GM19025 (cell line): ENCODE measurements at regions not wholly inside any gene's neighbourhood (a gene's known extent, or its start where the extent isn't known, plus 50 kb on each side); places are given as distances from the start of the nearest gene placed in this dataset.

Experiments
- ATAC-seq: cut with Tn5 transposase; IDR thresholded peaks from one replicate; pipeline ENCODE4 v1.9.1; 2021; ENCODE audit warnings: mild to moderate bottlenecking, low read depth, moderate library complexity; ENCODE audit not compliant: unreplicated experiment

DNA sequence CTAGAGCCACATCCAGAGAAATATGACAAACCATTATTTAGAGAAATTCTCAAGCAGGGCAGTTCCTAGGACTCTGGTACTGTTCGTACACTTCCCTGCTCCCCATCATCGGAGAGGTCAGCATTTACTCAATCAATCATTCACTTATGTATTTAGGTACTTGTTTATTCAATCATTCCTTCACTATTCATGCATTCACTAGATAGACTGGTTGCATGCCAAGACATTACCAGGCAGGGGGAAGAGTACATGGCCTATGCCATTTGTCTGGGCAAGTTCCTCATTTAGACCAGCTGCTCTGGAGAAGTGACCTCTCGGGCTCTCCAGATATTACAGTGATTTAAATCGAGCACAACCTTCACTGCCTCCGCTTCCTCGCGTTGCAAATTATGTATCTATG lies 603.4 kb downstream of the KCNJ2 start:
- ATAC-seq = no peak

DNA sequence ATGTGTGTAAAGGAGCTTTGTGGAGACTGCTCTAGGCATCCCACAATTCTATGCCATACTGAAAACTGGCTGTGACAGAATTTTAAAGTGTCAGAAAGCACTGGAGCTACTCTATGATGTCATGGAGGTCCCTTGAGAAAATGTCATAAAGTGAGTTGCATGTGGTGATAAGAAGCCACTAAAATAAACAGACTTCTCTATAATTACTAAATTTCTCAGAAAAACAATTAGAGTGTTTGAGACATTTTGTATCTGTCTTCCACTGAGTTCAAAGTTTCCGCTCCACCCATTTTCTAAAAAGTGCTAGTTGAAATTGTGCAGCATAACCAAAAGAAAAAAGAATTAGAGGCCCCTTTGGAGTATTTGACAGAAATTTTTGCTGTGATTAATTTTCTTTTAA lies 603.9 kb downstream of the KCNJ2 start:
- no peak for ATAC-seq

DNA sequence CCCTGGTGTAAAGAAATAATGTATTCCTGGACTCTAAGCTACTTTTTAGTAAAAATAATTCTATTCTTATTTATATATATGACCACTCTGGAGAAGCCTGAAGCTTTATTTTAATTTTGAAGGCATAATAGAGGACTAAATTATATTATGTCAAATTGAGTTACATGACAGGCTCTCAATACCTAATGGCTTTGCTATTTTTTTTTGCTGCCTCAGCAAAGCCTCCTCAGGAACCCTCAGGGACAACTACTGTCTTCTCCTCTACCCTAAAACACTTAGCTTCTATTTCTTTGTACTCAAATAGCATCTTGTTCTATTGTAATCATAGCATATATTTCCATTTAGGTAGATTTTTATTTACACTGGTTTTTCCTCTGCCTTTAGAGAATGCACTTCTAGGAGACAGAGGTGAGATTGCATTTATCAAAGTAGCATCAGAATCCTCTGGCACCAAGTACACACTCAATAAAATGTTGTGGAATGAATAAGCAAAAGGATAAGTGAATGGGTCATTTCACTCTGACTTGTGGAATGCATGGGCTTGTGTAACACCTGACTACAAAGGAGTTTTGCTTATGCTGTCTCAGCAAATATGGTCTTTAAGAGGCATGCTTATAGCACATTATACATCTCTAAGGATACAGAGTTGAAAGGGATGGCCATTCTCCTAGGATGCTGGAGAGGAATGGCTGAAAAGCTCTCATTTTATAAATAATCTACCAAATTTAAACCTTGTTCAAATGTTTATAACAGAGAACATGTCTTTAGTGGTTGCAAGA lies 605.2 kb downstream of the KCNJ2 start:
- ATAC-seq = no peak

DNA sequence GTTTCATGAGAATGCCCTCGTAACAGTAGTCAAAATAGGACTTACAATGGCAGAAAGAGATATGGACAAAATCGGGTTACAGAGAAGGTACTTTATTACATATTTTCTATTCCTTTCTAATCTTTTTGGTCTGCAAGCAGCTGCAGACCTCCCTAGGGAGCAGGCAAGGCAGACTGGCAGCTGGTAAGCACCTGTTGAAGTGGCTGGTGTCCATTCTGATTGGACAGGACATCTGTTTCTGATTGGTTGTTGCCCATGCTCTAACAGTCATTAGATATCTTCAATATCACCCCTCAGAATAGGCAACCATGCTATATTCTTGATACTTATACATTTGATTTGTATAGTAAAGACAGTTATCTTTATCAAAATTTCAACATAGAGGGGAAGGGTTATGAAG lies 606.3 kb downstream of the KCNJ2 start:
- ATAC-seq = peak; percentile 49

DNA sequence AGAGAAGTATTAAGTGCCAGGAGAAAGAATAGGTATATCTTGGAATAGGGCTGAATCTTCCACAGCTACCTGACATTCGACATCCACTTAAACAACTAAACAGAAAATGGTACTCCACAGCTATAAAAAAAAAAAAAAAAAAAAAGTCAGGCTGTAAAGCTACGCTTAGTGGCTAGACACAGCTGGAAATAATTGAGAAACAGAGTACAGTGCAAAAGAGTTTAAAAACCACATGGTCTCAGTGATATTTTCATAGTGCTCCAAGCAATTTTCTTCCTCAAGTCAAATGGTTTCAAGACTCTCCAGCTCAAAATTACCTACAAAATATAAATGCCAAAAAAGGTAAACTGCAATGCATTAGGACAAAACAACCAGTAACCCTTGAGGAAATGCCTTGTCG lies 607.1 kb downstream of the KCNJ2 start:
- no peak for ATAC-seq

DNA sequence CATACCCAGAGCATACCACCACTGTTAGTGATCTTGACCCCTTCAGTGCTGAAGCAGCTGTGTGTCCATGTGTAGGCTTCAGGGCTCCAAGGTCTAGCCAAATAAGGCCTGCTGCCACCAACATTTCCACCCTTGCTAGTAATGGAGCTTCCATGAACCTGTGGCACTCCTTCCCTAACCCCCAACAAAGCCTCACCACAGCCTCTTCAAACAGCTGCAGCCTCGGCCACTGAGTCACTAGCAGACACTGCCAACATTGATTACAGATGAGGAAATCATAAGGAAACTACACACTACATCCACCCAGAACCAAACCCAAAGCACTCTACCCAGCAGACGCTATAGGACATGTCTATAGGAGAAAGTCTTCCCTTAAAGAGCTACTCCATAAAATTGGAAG lies 610.7 kb downstream of the KCNJ2 start:
- ATAC-seq = no peak

DNA sequence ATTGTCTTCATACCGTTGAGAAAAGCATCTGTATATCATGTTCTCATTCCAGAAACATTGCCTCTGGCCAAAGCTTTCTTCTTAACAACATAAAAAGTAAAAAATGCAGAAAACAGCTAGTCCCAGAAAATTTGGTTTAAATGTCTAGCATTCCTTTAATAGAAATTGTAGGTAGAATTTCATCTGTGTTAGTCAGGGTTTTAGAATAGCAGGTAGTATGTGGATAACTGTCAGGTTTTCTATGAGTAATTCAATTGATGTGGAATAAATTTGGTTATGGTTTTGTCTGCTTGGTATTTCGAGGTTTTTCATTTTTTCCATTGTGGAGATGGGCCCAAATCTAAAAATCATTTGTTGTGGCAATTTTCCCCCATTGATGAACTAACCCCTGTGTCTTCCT lies 616.7 kb downstream of the KCNJ2 start:
- no peak for ATAC-seq

DNA sequence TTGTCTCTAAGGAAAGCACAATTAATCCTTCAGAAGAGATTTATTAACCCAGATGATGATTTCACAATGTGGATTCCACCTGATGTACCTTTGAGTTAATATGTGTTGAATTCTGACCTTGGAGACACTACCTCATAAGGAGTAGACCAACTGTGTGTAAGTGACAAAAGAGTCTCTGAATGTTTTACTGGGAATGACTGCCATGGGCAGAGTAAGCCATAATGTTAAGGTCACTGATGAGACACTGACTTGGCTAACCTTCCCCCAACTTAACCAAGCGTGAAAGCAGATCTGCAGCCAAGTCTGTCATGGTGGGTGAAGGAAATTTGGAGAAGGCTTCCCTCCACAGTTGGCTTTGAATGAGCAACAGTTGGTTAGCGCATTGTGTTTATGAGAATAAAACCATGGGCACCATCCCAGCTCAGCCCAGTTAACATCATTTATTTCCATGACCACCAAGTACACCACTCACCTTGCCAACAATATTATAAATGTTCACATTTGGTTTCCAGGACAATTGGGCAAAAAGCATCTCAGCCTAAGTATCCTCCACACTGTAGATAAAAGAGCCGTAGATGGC lies 618.5 kb downstream of the KCNJ2 start:
- no peak for ATAC-seq

DNA sequence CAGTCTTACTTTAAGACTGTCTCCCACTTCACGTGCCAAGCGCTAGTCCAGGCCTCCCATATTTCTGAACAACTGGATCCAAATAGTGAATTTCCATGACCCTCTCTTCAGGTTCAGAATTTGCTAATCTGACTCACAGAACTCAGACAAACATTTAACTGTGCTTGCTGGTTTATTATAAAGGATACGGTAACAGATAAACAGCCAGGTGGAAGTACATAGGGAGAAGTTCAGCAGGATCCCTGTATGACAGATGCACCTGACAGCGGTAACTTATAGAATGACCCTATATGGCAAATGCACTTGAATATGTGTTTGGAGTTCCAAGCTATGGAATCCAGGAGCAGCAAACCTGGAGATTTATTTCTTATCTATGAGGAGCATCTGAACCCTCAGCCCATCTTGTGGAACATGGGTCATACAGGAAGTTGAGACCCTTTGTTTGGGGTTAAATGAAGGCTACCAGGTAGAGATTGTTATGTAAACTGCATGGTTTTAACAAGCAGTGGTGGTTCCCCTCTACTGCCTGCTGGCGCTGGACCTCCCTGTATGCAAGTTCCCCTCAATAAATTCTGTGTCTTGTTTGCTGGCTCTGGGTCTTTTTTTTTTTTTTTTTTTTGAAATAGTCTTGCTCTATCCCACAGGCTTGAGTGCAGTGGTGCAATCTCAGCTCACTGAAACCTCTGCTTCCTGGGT lies 622.6 kb downstream of the KCNJ2 start:
- ATAC-seq = no peak

DNA sequence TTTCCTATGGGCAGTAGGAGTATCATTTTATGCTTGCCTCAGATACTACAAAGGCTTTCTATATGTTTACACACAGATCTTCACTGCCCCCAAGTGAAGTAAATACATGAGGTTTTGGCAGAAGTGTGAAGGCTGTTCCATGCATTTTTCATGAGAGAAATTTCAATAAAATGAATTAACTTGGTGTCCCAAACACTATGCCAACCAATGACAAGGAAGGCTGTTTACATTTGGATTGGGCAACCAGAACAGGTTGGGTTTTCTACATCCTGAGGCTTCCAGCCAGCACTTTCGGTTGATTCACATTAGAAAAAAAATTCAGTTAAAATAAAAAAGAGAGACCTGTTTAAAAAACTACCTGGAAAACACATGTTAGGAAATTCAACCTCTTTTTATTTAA lies 625.4 kb downstream of the KCNJ2 start:
- ATAC-seq = no peak

DNA sequence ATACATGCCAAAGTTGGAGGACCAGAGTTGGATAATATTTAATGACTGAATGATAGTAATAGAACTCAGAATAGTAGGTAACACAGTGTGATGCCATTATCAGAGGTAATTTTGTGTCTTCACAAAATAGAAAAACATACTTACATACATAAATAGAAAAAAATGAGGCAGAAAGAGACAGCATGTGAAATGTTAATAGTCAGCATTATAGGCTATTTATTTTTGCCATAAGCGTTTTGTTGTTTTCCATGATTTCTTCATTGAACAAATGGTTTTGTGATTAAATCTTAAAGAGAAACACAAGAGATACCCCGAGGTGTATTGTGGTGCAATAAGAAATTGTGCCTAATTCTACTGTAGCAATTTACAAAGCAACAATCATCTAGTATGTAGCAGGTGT lies 626.3 kb downstream of the KCNJ2 start:
- ATAC-seq = no peak

DNA sequence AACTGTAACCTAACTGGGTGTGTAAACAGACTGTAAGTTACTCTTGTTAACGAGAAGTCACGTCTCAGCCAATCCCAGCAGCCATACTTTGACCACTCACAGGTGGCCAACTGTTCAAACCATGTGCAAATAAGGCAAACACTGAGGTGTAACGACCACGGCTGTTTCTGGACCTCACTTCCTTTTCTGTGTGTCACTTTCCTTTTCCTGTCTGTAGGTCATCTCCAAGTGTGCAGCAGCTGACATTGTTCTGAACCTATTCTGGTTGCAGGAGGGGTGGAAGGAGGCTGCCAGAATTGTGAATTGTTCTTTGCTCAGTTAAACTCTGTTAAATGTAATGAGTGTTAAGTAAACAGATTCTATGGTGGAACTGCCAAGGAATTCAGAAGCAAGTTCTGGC lies 627.4 kb downstream of the KCNJ2 start:
- ATAC-seq = no peak

DNA sequence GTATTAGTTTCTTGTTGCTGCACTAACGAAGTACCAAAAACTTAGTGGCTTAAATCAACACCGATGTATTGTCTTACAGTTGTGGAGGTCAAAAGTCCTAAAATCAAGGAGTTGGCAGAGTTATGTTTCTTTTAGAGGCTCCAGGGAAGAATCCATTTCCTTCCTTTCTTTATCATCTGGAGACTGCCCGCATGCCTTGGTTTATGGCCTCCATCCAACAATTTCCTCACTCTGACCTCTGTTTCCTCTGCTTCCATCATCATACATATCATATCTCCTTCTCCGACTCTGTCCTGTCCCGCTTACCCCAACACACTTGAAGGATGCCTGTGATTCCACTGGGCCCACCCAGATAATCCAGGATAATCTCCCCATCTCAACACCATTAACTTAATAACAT lies 627.8 kb downstream of the KCNJ2 start:
- no peak for ATAC-seq

DNA sequence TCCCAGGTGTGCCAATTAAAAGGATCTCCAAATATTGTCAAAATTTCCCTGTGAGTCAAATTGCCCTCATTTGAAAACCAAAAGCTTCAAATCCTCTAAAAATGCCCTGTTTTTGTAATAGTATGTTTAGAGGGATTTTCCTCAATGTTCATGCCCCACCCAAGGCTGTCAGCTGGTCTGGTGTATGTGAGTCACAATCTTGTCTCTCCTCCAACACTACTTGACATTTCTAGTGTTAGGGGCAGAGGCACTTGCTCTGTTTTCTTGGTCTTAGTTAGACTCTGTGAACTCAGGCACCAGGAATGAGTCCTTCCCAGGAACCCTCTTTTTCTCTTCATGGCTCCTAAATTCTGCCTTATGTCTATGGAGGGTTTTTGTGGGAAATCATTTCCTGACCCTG lies 634.8 kb downstream of the KCNJ2 start:
- ATAC-seq = no peak

DNA sequence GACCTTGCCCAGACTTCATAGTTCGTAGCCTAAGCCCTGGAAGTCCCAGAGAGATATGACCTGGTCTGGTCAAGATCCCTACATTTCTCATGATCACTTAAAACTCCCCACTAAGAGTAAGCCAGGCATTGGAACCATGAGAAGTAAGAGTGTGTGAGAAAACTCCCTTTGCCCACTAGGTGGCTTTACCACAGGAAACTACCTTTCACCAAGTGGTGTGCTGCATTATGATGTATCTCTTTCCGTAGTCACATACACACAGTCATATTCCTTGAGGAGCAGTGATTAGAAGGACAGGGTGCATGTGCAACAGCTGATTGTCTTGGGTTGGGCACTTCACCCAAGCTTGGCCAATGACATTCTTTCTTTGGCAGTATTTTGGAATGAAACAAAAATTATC lies 639.3 kb downstream of the KCNJ2 start:
- no peak for ATAC-seq

DNA sequence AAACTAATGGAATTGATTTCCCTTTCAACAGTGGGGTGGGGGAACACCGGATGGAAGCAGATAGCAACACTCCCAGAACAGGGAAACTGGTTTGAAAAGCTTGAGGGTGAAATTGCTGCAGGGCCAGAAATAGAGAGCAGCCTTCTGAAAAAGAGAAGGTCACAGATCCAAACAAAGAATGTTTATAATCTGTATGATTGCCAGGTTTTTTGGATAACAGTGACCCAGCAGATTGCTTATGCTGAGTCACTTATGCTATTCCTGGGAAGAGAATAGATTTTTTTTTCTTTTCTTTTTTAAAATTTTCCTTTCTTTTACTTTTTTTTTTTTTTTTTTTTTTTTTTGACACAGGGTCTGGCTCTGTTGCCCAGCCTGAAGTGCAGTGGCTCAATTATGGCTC lies 641.3 kb downstream of the KCNJ2 start:
- ATAC-seq = no peak

DNA sequence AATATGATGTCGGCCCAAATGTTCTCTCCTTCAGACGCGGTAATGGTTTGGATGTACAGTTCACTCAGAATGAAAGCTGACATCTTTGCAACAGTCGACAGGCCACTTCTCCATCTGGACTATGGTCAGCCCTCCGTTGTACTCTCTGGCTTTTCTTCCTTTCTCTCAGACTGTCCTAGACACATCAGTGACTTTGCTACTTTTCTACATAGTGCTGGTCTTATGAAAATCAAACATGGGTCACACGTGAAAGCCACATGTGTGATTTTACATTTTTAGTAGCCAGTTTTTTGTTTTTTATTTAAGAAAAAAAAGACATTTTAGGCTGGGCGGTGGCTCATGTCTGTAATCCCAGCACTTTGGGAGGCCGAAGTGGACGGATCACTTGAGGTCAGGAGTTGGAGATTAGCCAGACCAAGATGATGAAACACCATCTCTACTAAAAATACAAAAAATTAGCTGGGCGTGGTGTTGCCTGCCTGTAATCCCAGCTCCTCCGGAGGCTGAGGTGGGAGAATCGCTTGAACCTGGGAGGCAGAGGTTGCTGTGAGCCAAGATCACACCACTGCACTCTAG lies 644.1 kb downstream of the KCNJ2 start:
- no peak for ATAC-seq

DNA sequence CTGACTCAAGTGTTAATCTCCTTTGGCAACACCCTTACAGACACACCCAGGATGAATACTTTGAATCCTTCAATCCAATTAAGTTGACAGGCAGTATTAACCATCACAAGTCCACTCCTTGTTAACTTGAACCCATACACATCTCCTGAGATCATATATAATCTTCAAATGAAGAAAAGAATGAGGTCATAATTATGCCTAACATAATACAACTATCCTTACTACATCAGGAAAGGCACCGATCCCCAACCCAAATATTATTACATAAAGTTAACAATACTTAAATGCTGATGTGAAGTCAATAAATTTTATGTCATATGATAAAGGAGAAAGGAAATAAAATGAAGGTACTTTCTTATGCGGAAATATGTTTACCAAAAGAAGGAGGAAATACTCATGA lies 649.9 kb downstream of the KCNJ2 start:
- ATAC-seq = no peak

DNA sequence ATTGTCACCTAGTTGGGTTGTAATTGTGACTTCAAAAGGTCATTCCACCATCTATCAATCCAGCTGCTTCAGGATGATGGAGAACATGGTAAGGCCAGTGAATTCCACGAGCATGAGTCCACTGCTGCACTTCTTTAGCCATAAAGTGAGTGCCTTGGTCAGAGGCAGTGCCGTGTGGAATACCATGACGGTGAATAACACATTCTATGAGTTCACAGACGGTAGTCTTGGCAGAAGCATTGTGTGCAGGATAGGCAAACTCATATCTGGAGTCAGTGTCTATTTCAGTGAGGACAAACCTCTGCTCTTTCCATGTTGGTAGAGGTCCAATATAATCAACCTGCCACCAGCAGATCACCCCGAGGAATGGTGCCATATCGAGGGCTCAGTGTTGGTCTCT lies 650.9 kb downstream of the KCNJ2 start:
- ATAC-seq = no peak

DNA sequence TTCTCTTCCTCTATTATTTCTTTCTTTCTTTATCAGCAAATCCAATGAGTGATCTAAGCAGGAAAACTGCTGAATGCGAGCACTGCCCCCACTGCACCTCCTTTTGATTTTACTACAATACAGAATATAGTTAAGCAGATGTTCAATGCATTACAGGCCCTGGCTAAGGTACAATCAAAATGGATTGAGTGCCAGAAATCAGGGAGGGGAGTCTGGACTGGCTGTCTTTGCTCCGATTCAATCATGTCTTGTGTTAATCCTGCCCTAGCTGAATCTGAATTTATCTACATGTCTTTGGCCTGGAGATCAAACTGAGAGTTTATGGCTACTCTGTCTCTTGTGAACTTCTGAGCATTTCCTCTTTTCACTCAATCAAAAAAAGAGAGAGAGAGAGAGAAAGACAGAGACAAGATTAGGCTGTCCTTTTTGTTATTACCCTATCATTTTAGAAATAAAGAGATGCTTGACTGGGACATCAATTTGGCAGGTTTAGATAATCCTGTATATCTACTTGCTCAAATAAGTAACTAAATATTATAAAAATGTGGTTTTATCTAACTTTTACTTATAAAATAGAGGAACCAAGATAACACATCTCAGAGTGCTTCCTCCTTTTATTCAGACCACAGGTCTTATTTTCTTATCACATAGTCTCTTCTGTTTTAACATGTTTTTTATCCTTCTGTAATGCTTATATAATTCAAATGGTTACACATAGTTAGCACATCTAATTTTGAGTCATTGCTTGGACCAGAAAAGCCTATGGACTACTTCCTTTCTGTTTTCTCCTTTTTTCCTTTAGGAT lies 656.2 kb downstream of the KCNJ2 start:
- ATAC-seq = no peak

DNA sequence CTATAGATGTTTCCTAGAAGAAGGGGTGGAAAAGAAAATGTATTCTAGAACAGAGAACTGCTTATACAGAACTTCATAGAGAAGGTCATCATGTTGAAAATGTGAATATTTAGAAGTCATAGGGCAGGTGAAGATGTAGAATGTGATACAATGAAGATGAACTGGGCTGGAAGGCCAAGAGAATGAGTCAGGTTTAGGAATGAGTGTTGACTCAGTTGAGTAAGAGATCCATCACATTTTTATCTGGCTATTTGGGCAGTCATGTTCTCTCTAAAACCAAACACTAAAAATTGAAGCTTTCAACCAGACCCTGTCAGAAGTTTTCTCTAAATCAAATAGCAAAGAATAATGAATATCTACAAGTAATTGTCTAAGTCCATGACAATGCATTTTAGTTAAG lies 660.5 kb downstream of the KCNJ2 start:
- ATAC-seq = no peak
